GM12878 (cell line): ENCODE measurements at regions not wholly inside any gene's neighbourhood (a gene's known extent, or its start where the extent isn't known, plus 50 kb on each side); places are given as distances from the start of the nearest gene placed in this dataset.

Source experiments
- ATAC-seq: fragments of 200-7000 bp; cut with Tn5 transposase; 3 replicates; pipeline ENCODE4 v1.9.1; 2020; ENCODE audit warnings: mild to moderate bottlenecking, moderate library complexity
- BruUV-seq: library from RNA; stranded (reverse); fragments of 400-500 nt; replicated peaks from 2 replicates; lab custom pipeline; 2021; lab: Mats Ljungman, UMichigan
- CTCF ChIA-PET: fragments of 300-600 bp; sonication (Branson Sonifier 250); formaldehyde crosslinking; extraction: SDS; loops from one replicate; lab custom pipeline; 2021; ENCODE audit warnings: inconsistent platforms; lab: Yijun Ruan, JAX
- POLR2A ChIA-PET: fragments of 350-600 bp; formaldehyde crosslinking; extraction: SDS; loops from one replicate; lab custom pipeline; 2021; ENCODE audit warnings: inconsistent platforms; lab: Charles Lee
- RAD21 ChIA-PET: fragments of 300-600 bp; sonication (Branson Sonifier 250); formaldehyde crosslinking; loops from one replicate; lab custom pipeline; 2023; ENCODE audit warnings: antibody characterized with exemption; ENCODE audit not compliant: unreplicated experiment; lab: Charles Lee
- SMC1A ChIA-PET: fragments of 300-600 bp; sonication (Branson Sonifier 250); formaldehyde crosslinking; loops from one replicate; lab custom pipeline; 2023; ENCODE audit not compliant: unreplicated experiment, uncharacterized antibody; lab: Charles Lee
- DNase-seq: peaks from one replicate; pipeline ENCODE4 v3.0.0-alpha.2; 2011; ENCODE audit warnings: low read depth, low spot score
- FAIRE-seq: peaks from 3 replicates; lab custom pipeline; 2011; peaks lifted over from hg19 to GRCh38; lab: Jason Lieb, UNC
- H2AFZ ChIP-seq: 2 replicates; pipeline ENCODE4 v1.6.0; 2011; ENCODE audit warnings: low read depth, low read length, control low read depth; ENCODE audit not compliant: control insufficient read depth
- H3K27ac ChIP-seq: 2 replicates; pipeline ENCODE4 v1.5.1; 2011; ENCODE audit warnings: control low read depth; ENCODE audit not compliant: control insufficient read depth, insufficient read depth
- H3K27me3 ChIP-seq, 2 experiments: replicated peaks in 1 of 2; 2 replicates each; pipeline versions ENCODE4 v1.6.0 to v1.6.1; 2011; ENCODE audit warnings: low read length in 1 of 2; ENCODE audit not compliant: control insufficient read depth in 2 of 2, insufficient read depth in 2 of 2
- H3K36me3 ChIP-seq, 2 experiments: 2 replicates each; pipeline ENCODE4 v1.5.1; 2011; ENCODE audit warnings: low read length in 1 of 2; ENCODE audit not compliant: control insufficient read depth in 2 of 2, insufficient read depth in 2 of 2
- H3K4me1 ChIP-seq: 2 replicates; pipeline ENCODE4 v1.6.1; 2011; ENCODE audit warnings: mild to moderate bottlenecking, low read length, moderate library complexity, mixed read lengths; ENCODE audit not compliant: control insufficient read depth, insufficient read depth
- H3K4me2 ChIP-seq: 2 replicates; pipeline ENCODE4 v1.6.0; 2011; ENCODE audit warnings: control low read depth; ENCODE audit not compliant: control insufficient read depth, insufficient read depth
- H3K4me3 ChIP-seq: fragments of 200-600 bp; sonication (generic); 2 replicates; pipeline ENCODE4 v1.5.1; 2016
- H3K79me2 ChIP-seq: 2 replicates; pipeline ENCODE4 v1.6.0; 2011; ENCODE audit warnings: low read length; ENCODE audit not compliant: control insufficient read depth, insufficient read depth
- H3K9ac ChIP-seq: 2 replicates; pipeline ENCODE4 v1.8.0; 2011; ENCODE audit warnings: low read length, control low read depth, mixed read lengths; ENCODE audit not compliant: control insufficient read depth, insufficient read depth
- H3K9me3 ChIP-seq: replicated peaks from 3 replicates; pipeline ENCODE4 v1.5.1; 2011; ENCODE audit warnings: mild to moderate bottlenecking, low read length; ENCODE audit not compliant: control insufficient read depth, insufficient read depth
- H4K20me1 ChIP-seq: 2 replicates; pipeline ENCODE4 v1.6.0; 2011; ENCODE audit not compliant: control insufficient read depth, insufficient read depth
- BCL11A ChIP-seq: IDR thresholded peaks from 2 replicates; pipeline ENCODE4 v1.6.1; 2011; ENCODE audit warnings: low read depth, low read length
- EGR1 ChIP-seq, 2 experiments: IDR thresholded peaks; 1 replicate in 1 of 2; 2 replicates in 1 of 2; pipeline ENCODE4 v1.6.1; 2011 to 2012; ENCODE audit warnings: low read depth in 2 of 2, low read length in 2 of 2, borderline replicate concordance in 1 of 2, mild to moderate bottlenecking in 1 of 2, moderate library complexity in 1 of 2
- HDAC6 ChIP-seq: fragments of 200-600 bp; sonication (generic); IDR thresholded peaks from one replicate; pipeline ENCODE4 v1.8.0; 2017; ENCODE audit warnings: antibody characterized with exemption; ENCODE audit not compliant: unreplicated experiment
- IKZF2 ChIP-seq, 2 experiments: fragments of 450-650 bp; IDR thresholded peaks; 2 replicates each; pipeline ENCODE4 v1.6.1; 2017; ENCODE audit warnings: mild to moderate bottlenecking in 2 of 2, moderate library complexity in 2 of 2
- WGBS: methylation state at CpG from one replicate; pipeline ENCODE4 v1.1.6; 2016; ENCODE audit warnings: low lambda C conversion rate; ENCODE audit not compliant: insufficient replicate concordance, insufficient coverage; ENCODE audit errors: missing lambda C conversion rate; 5-methylcytosine and 5-hydroxymethylcytosine counted together
- in situ Hi-C: fragments of 300-500 bp; cut with MboI; formaldehyde crosslinking; loops from 9 replicates; pipeline ENCODE4 v1.14.3; 2018; ENCODE audit warnings: mixed read lengths
- intact Hi-C: fragments of 100-400 bp; cut with micrococcal nuclease; formaldehyde crosslinking; loops from one replicate; pipeline ENCODE4 v1.14.2; 2022; ENCODE audit not compliant: unreplicated experiment

DNA sequence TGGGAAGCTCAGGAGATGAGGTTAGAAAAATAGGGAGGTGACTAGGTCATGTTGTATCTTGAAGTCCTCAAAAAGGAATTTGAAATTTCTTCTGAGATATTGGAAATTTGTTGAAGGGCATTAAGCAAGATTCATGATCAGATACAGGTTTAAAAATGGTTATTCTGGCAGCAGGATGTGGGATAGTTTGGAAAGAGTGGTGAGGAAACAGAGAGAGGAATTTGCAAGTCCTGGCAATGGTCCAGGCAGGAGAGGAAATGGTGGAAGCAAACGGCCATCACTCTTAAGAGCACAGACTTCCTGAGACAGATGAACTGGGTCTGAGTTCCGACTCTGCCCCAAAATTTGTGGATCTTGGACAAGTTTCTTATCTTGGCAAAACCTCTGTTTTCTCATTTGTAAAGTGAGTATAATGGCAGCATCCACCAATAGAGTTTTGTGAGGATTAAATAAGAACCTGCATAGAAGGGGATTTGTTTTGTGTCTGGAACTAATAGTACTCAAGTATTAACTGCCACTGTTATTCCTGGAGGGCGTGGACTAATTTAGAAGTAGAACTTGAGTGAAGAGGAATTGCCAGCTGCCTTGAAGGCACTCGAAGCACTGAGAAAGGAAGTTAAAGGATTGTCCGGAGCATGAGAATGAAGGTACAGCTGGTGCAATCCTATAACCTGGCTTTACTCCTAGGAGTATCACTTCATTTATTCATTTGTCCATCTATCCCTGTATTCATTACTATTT, 99.6 kb downstream of the CCNA1 start:
- 2% methylated on average over 5 of the region's 5 CpGs for WGBS
- Histone ChIP-seq H3K79me2 (no peaks in the 10 kb centered on the region), H4K20me1 (no peaks in the 10 kb centered on the region), H3K4me3 (no peak overlapping the region), H3K9ac (no peak overlapping the region), H3K36me3 (no peaks in the 10 kb centered on the region), H3K4me1 (no peaks in the 10 kb centered on the region), H2AFZ (no peak overlapping the region), H3K27me3 (no peaks in the 10 kb centered on the region), H3K4me2 (no peak overlapping the region), H3K9me3 (no peaks in the 10 kb centered on the region), H3K27ac (no peak overlapping the region)
- ATAC-seq (no peak), DNase-seq (no peak), FAIRE-seq (no peak)
- intact Hi-C loops = no loop called here
- ChIA-PET CTCF (no interaction called here), SMC1A (interaction anchor here (0.8 kb wide), 1 partner anchor 11 kb away, joined by 3 read pairs; no protein-coding TSS in a partner anchor), POLR2A (no interaction called here), RAD21 (no interaction called here)
- in situ Hi-C loops = no loop called here
- BruUV-seq = no TSS peak
- TF ChIP-seq IKZF2 (IDR thresholded peaks at IDR 0.05) (no peak), BCL11A (no peak), HDAC6 (no peak)

DNA sequence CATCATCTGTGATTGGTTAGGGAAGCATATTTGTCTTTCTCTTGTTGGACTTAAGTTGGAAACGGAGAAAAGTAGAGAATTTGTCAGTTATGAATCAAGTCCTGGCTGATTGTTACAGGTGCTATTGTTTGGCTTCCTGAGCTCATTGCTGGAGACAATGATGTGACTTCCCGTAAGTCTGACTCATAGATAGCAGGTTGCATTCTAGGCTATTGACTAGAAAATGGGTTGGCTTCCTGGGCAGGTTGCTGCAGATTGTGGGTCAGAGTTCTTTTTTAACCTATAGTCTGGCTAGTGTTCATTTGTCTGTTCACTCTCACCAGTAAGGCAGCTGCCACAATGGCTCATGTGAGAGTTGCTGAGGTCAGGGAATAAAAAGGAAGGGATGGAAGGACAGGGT, 101.5 kb downstream of the CCNA1 start:
- in situ Hi-C loops (no loop called here), intact Hi-C loops (no loop called here)
- H3K4me1 ChIP-seq = no peaks in the 10 kb centered on the region
- no peak overlapping the region for H3K4me2 ChIP-seq
- ChIA-PET RAD21 (no interaction called here), POLR2A (no interaction called here), CTCF (interaction anchor here (1.0 kb wide), 1 partner anchor 202 kb away, joined by 3 read pairs; no protein-coding TSS in a partner anchor), SMC1A (interaction anchor here (0.6 kb wide), 1 partner anchor 13 kb away, joined by 3 read pairs; no protein-coding TSS in a partner anchor)
- WGBS = 24% methylated on average over 2 of the region's 2 CpGs
- ATAC-seq (no peak), FAIRE-seq (no peak), DNase-seq (no peak)
- no peaks in the 10 kb centered on the region for H3K9me3 ChIP-seq
- H3K27ac ChIP-seq = no peak overlapping the region
- no peaks in the 10 kb centered on the region for H4K20me1 ChIP-seq
- H3K27me3 ChIP-seq = no peaks in the 10 kb centered on the region
- no peak overlapping the region for H2AFZ ChIP-seq
- BruUV-seq = no TSS peak
- TF ChIP-seq EGR1 (IDR thresholded peaks at IDR 0.05; ENCODE audit: borderline replicate concordance in 1 of 2, low read depth in 2 of 2, low read length in 2 of 2) = no peak
- H3K9ac ChIP-seq = no peak overlapping the region
- no peaks in the 10 kb centered on the region for H3K79me2 ChIP-seq
- no peak overlapping the region for H3K4me3 ChIP-seq
- H3K36me3 ChIP-seq = no peaks in the 10 kb centered on the region
